ENCODE measurements at regions not wholly inside any gene's neighbourhood (a gene's known extent, or its start where the extent isn't known, plus 50 kb on each side); places are given as distances from the start of the nearest gene placed in this dataset.
"Not testable (repeated sequence)": the region's sequence is repeated elsewhere in the genome, so short reads cannot be mapped to it uniquely, and the experiment has no call there.

- H3K9ac ChIP-seq = no peak overlapping the region
- no peak overlapping the region for H3K4me3 ChIP-seq
- no peaks in the 10 kb centered on the region for H3K36me3 ChIP-seq
- no peak overlapping the region for H3K27ac ChIP-seq
- peaks cover under 1 to 6% (median 3%) of the 10 kb centered on the region in 11 experiments; a peak in 18 of 22 replicates for H3K9me3 ChIP-seq (replicated peaks in 1 of 11)
- H3K4me1 ChIP-seq = peaks cover 0 to 13% (median 0%) of the 10 kb centered on the region in 10 experiments; a peak in 5 of 20 replicates
- H3K27me3 ChIP-seq = no peaks in the 10 kb centered on the region
- H4K20me1 ChIP-seq = no peaks in the 10 kb centered on the region
- TF ChIP-seq Cebpa-rat (IDR thresholded peaks at IDR 0.05) = no peak
- H3K4me2 ChIP-seq = no peak overlapping the region
These were observed 89.0 kb upstream of the BANK1 start for GRCh38 chr4:101701551-101701950.

- no peak for TF ChIP-seq Cebpa-rat (IDR thresholded peaks at IDR 0.05)
- Histone ChIP-seq H3K9me3 (replicated peaks in 1 of 11) (no peaks in the 10 kb centered on the region), H3K4me1 (peaks cover 2 to 17% (median 5%) of the 10 kb centered on the region in 10 experiments; a peak in 18 of 20 replicates), H4K20me1 (no peaks in the 10 kb centered on the region), H3K27ac (no peak overlapping the region), H3K9ac (no peak overlapping the region), H3K36me3 (no peaks in the 10 kb centered on the region), H3K4me2 (peak overlapping the region in 3 of 11 experiments; percentile 17 to 55 (median 46); a peak in 5 of 22 replicates), H3K27me3 (no peaks in the 10 kb centered on the region), H3K4me3 (no peak overlapping the region)
These were observed 90.9 kb upstream of the BANK1 start for GRCh38 chr4:101699441-101700124.

GRCh38 chr4:101697266-101697665 is 93.3 kb upstream of the BANK1 start:
- no peaks in the 10 kb centered on the region for H3K9me3 ChIP-seq (replicated peaks in 1 of 11)
- H3K4me3 ChIP-seq = no peak overlapping the region
- no peak overlapping the region for H3K4me2 ChIP-seq
- H3K27me3 ChIP-seq = no peaks in the 10 kb centered on the region
- H3K27ac ChIP-seq = no peak overlapping the region
- no peaks in the 10 kb centered on the region for H4K20me1 ChIP-seq
- TF ChIP-seq Cebpa-rat (IDR thresholded peaks at IDR 0.05) = no peak
- H3K9ac ChIP-seq = no peak overlapping the region
- H3K4me1 ChIP-seq = peaks cover 12 to 28% (median 16%) of the 10 kb centered on the region in 10 experiments; a peak in 19 of 20 replicates
- no peaks in the 10 kb centered on the region for H3K36me3 ChIP-seq

GRCh38 chr4:101696276-101697010 is 94.1 kb upstream of the BANK1 start:
- H3K27ac ChIP-seq = no peak overlapping the region
- no peak overlapping the region for H3K4me2 ChIP-seq
- no peaks in the 10 kb centered on the region for H3K36me3 ChIP-seq
- no peaks in the 10 kb centered on the region for H3K27me3 ChIP-seq
- no peak overlapping the region for H3K9ac ChIP-seq
- H4K20me1 ChIP-seq = no peaks in the 10 kb centered on the region
- H3K4me1 ChIP-seq = peaks cover 12 to 28% (median 16%) of the 10 kb centered on the region in 10 experiments; a peak in 19 of 20 replicates
- H3K4me3 ChIP-seq = no peak overlapping the region
- no peak for TF ChIP-seq Cebpa-rat (IDR thresholded peaks at IDR 0.05)
- H3K9me3 ChIP-seq (replicated peaks in 1 of 11) = no peaks in the 10 kb centered on the region

GRCh38 chr4:101695176-101695575 is 95.4 kb upstream of the BANK1 start:
- Histone ChIP-seq H3K4me2 (peak overlapping the region in 5 of 11 experiments; percentile 52 to 72 (median 65); a peak in 6 of 22 replicates), H3K4me1 (peaks cover 12 to 28% (median 16%) of the 10 kb centered on the region in 10 experiments; a peak in 19 of 20 replicates)

GRCh38 chr4:101694403-101694802 is 96.1 kb upstream of the BANK1 start:
- Histone ChIP-seq H3K4me1 (peaks cover 12 to 23% (median 16%) of the 10 kb centered on the region in 10 experiments; a peak in 19 of 20 replicates), H3K4me2 (peak overlapping the region; percentile 35 to 72 (median 53); a peak in 21 of 22 replicates), H3K27ac (peak overlapping the region in 6 of 11 experiments; percentile 16 to 59 (median 31); a peak in 7 of 22 replicates)

More at GRCh38 chr4:101695176-101695575, 95.4 kb upstream of the BANK1 start:
- peak overlapping the region in 1 of 11 experiments; percentile 59; a peak in 1 of 22 replicates for H3K27ac ChIP-seq
- H3K4me3 ChIP-seq = no peak overlapping the region
- H3K9ac ChIP-seq = no peak overlapping the region
- no peaks in the 10 kb centered on the region for H3K27me3 ChIP-seq
- no peaks in the 10 kb centered on the region for H3K36me3 ChIP-seq
- H4K20me1 ChIP-seq = no peaks in the 10 kb centered on the region
- H3K9me3 ChIP-seq (replicated peaks in 1 of 11) = no peaks in the 10 kb centered on the region
- TF ChIP-seq Cebpa-rat (IDR thresholded peaks at IDR 0.05) = no peak

GRCh38 chr4:101693842-101694398 is 96.6 kb upstream of the BANK1 start:
- Histone ChIP-seq H3K4me1 (peaks cover 12 to 23% (median 16%) of the 10 kb centered on the region in 10 experiments; a peak in 19 of 20 replicates), H4K20me1 (no peaks in the 10 kb centered on the region), H3K27ac (peak overlapping the region in 5 of 11 experiments; percentile 16 to 59 (median 39); a peak in 7 of 22 replicates), H3K9me3 (replicated peaks in 1 of 11) (no peaks in the 10 kb centered on the region), H3K9ac (no peak overlapping the region), H3K4me2 (peak overlapping the region; percentile 35 to 72 (median 53); a peak in 19 of 22 replicates), H3K4me3 (no peak overlapping the region), H3K36me3 (no peaks in the 10 kb centered on the region), H3K27me3 (no peaks in the 10 kb centered on the region)
- TF ChIP-seq Cebpa-rat (IDR thresholded peaks at IDR 0.05) = no peak

More at GRCh38 chr4:101694403-101694802, 96.1 kb upstream of the BANK1 start:
- H3K4me3 ChIP-seq; H3K27me3 ChIP-seq; H3K9ac ChIP-seq; H3K36me3 ChIP-seq; H3K9me3 ChIP-seq (replicated peaks in 1 of 11); H4K20me1 ChIP-seq: not testable (repeated sequence)

GRCh38 chr4:101689220-101689619 is 101.3 kb upstream of the BANK1 start:
- Histone ChIP-seq H3K9me3 (replicated peaks in 1 of 11) (no peaks in the 10 kb centered on the region), H4K20me1 (no peaks in the 10 kb centered on the region), H3K4me1 (peaks cover 6 to 13% (median 8%) of the 10 kb centered on the region in 10 experiments; a peak in 19 of 20 replicates), H3K27me3 (no peaks in the 10 kb centered on the region), H3K27ac (no peak overlapping the region), H3K36me3 (no peaks in the 10 kb centered on the region), H3K4me2 (no peak overlapping the region), H3K4me3 (no peak overlapping the region), H3K9ac (no peak overlapping the region)
- TF ChIP-seq Cebpa-rat (IDR thresholded peaks at IDR 0.05) = no peak

- Histone ChIP-seq H3K9ac (no peak overlapping the region), H3K4me1 (no peaks in the 10 kb centered on the region), H4K20me1 (no peaks in the 10 kb centered on the region), H3K4me3 (no peak overlapping the region), H3K36me3 (no peaks in the 10 kb centered on the region), H3K4me2 (no peak overlapping the region), H3K27me3 (no peaks in the 10 kb centered on the region), H3K9me3 (replicated peaks in 1 of 11) (no peaks in the 10 kb centered on the region), H3K27ac (no peak overlapping the region)
- no peak for TF ChIP-seq Cebpa-rat (IDR thresholded peaks at IDR 0.05)
These were observed 105.4 kb upstream of the BANK1 start for GRCh38 chr4:101685126-101685525.
